HCT116 (cell line): ENCODE measurements at regions not wholly inside any gene's neighbourhood (a gene's known extent, or its start where the extent isn't known, plus 50 kb on each side); places are given as distances from the start of the nearest gene placed in this dataset.

Experiments
- ATAC-seq: fragments of 200-7000 bp; cut with Tn5 transposase; 2 replicates; pipeline ENCODE4 v1.9.1; 2020; ENCODE audit warnings: mild to moderate bottlenecking, moderate library complexity
- BruUV-seq: library from RNA; stranded (reverse); fragments of 400-500 nt; replicated peaks from 2 replicates; lab custom pipeline; 2021; lab: Mats Ljungman, UMichigan
- CTCF ChIA-PET: fragments of 300-600 bp; sonication (Branson Sonifier 250); formaldehyde crosslinking; loops from one replicate; lab custom pipeline; 2021; ENCODE audit warnings: antibody characterized with exemption; lab: Charles Lee
- POLR2A ChIA-PET: fragments of 300-600, 350-600 bp; sonication (Branson Sonifier 250); formaldehyde crosslinking; loops from one replicate; lab custom pipeline; 2021; ENCODE audit warnings: antibody characterized with exemption; lab: Charles Lee
- RAD21 ChIA-PET, 2 experiments: fragments of 300-600 bp; sonication (Branson Sonifier 250); formaldehyde crosslinking; loops; one replicate each; lab custom pipeline; 2023; ENCODE audit warnings: low total read pairs in 2 of 2; ENCODE audit not compliant: uncharacterized antibody in 2 of 2, unreplicated experiment in 2 of 2, low non-redundant PET in 1 of 2; lab: Charles Lee
- DNase-seq: peaks from one replicate; pipeline ENCODE4 v3.0.0-alpha.2; 2010; ENCODE audit warnings: low read depth, low spot score
- H2AFZ ChIP-seq: fragments of 200-600 bp; shearing (Covaris generic), sonication (generic); 2 replicates; pipeline ENCODE4 v1.6.1; 2017; ENCODE audit warnings: low read depth, mixed run types, mixed read lengths, antibody characterized with exemption, low read length; ENCODE audit not compliant: poor library complexity, severe bottlenecking
- H3K27ac ChIP-seq: 2 replicates; pipeline ENCODE4 v1.5.1; 2012; ENCODE audit warnings: low read depth, low read length
- H3K27me3 ChIP-seq: fragments of 200-600 bp; sonication (generic); 2 replicates; pipeline ENCODE4 v1.6.1; 2016; ENCODE audit warnings: mixed run types, low read length, mixed read lengths; ENCODE audit not compliant: insufficient read depth
- H3K36me3 ChIP-seq, 2 experiments: fragments of 200-500 bp in 1 of 2; fragments of 200-600 bp in 1 of 2; sonication (Bioruptor generic) in 1 of 2; sonication (generic) in 1 of 2; 2 replicates each; pipeline versions ENCODE4 v1.5.1 to v1.6.1; 2014 to 2016; ENCODE audit warnings: low read length in 2 of 2, inconsistent platforms in 1 of 2, mixed read lengths in 1 of 2, mixed run types in 1 of 2; ENCODE audit not compliant: insufficient read depth in 2 of 2, control insufficient read depth in 1 of 2
- H3K4me1 ChIP-seq, 2 experiments: fragments of 200-600 bp in 1 of 2; sonication (generic) in 1 of 2; 2 replicates each; pipeline versions ENCODE4 v1.5.1 to v1.6.1; 2012 to 2017; ENCODE audit warnings: low read length in 2 of 2, inconsistent platforms in 1 of 2, mild to moderate bottlenecking in 1 of 2, mixed read lengths in 1 of 2, mixed run types in 1 of 2, moderate library complexity in 1 of 2; ENCODE audit not compliant: insufficient read depth in 2 of 2, control insufficient read depth in 1 of 2
- H3K4me2 ChIP-seq: fragments of 200-600 bp; sonication (generic); 2 replicates; pipeline ENCODE4 v1.6.1; 2017; ENCODE audit warnings: mixed run types, low read length, mixed read lengths
- H3K4me3 ChIP-seq, 2 experiments: fragments of 200-600 bp in 1 of 2; sonication (generic) in 1 of 2; replicated peaks in 1 of 2; 2 replicates each; pipeline ENCODE4 v1.5.1; 2011 to 2016; ENCODE audit warnings: low read length in 2 of 2, control low read depth in 1 of 2, low read depth in 1 of 2, mild to moderate bottlenecking in 1 of 2, mixed read lengths in 1 of 2, mixed run types in 1 of 2
- H3K79me2 ChIP-seq: fragments of 200-600 bp; sonication (generic); 2 replicates; pipeline ENCODE4 v1.6.1; 2017; ENCODE audit warnings: mild to moderate bottlenecking, mixed run types, low read length, moderate library complexity, mixed read lengths; ENCODE audit not compliant: insufficient read depth
- H3K9ac ChIP-seq: fragments of 200-600 bp; sonication (generic); 2 replicates; pipeline ENCODE4 v1.6.1; 2016; ENCODE audit warnings: low read length, mixed read lengths
- H3K9me2 ChIP-seq: fragments of 200-600 bp; sonication (generic), shearing (Covaris generic); 2 replicates; pipeline ENCODE4 v1.6.1; 2017; ENCODE audit warnings: mixed run types, mild to moderate bottlenecking, moderate library complexity; ENCODE audit not compliant: insufficient read depth
- H3K9me3 ChIP-seq, 2 experiments: fragments of 200-500 bp in 1 of 2; fragments of 200-600 bp in 1 of 2; sonication (Bioruptor generic) in 1 of 2; sonication (generic) in 1 of 2; 2 replicates each; pipeline ENCODE4 v1.6.1; 2014 to 2017; ENCODE audit warnings: low read length in 2 of 2, mixed read lengths in 2 of 2, inconsistent platforms in 1 of 2, low read depth in 1 of 2, mild to moderate bottlenecking in 1 of 2, mixed run types in 1 of 2, moderate library complexity in 1 of 2; ENCODE audit not compliant: control insufficient read depth in 1 of 2, insufficient read depth in 1 of 2
- H4K20me1 ChIP-seq: fragments of 200-600 bp; sonication (generic), shearing (Covaris generic); 2 replicates; pipeline ENCODE4 v1.6.1; 2017; ENCODE audit warnings: mixed run types, mild to moderate bottlenecking, moderate library complexity; ENCODE audit not compliant: insufficient read depth
- FOSL1 ChIP-seq: IDR thresholded peaks from 2 replicates; pipeline ENCODE4 v1.6.1; 2012; ENCODE audit warnings: low read depth
- MAX ChIP-seq: IDR thresholded peaks from 2 replicates; pipeline ENCODE4 v1.6.1; 2012
- POLR2A ChIP-seq: IDR thresholded peaks from 2 replicates; pipeline ENCODE4 v1.7.0; 2011; ENCODE audit warnings: borderline replicate concordance; ENCODE audit not compliant: insufficient read depth, insufficient read length; ENCODE audit errors: extremely low read depth
- POLR2AphosphoS5 ChIP-seq: IDR thresholded peaks from 2 replicates; pipeline ENCODE4 v1.6.1; 2011; ENCODE audit warnings: mild to moderate bottlenecking, low read depth, low read length, moderate library complexity
- REST ChIP-seq: IDR thresholded peaks from 2 replicates; pipeline ENCODE4 v1.6.1; 2012; ENCODE audit warnings: low read depth
- SIN3A ChIP-seq: IDR thresholded peaks from 2 replicates; pipeline ENCODE4 v1.6.1; 2012; ENCODE audit warnings: low read depth
- TCF7L2 ChIP-seq: IDR thresholded peaks from 2 replicates; pipeline ENCODE4 v1.7.0; 2011; ENCODE audit warnings: borderline replicate concordance, inconsistent platforms; ENCODE audit not compliant: insufficient read depth, insufficient read length; ENCODE audit errors: extremely low read depth
- ZFX ChIP-seq: fragments of 450-650 bp; IDR thresholded peaks from 2 replicates; pipeline ENCODE4 v1.6.1; 2017
- intact Hi-C: fragments of 100-400 bp; cut with micrococcal nuclease; formaldehyde crosslinking; loops from 2 replicates; pipeline ENCODE4 v1.10.0; 2022

- intact Hi-C loops = no loop called here
- CTCF ChIA-PET = no interaction called here
- DNase-seq (no peak), ATAC-seq (no peak)
- POLR2A ChIA-PET = no interaction called here
- Histone ChIP-seq H3K9me3 (no peaks in the 10 kb centered on the region), H4K20me1 (no peaks in the 10 kb centered on the region), H3K4me2 (no peak overlapping the region), H3K4me3 (no peak overlapping the region), H3K79me2 (no peaks in the 10 kb centered on the region), H3K27ac (no peak overlapping the region), H3K9me2 (no peaks in the 10 kb centered on the region), H3K27me3 (no peaks in the 10 kb centered on the region), H3K4me1 (peaks cover 0 to 5% of the 10 kb centered on the region in 2 experiments; a peak in 1 of 4 replicates), H3K36me3 (no peaks in the 10 kb centered on the region), H2AFZ (no peak overlapping the region), H3K9ac (no peak overlapping the region)
- TF ChIP-seq POLR2AphosphoS5 = no peak
- no peak for TF ChIP-seq FOSL1
- TF ChIP-seq REST = no peak
- no peak for TF ChIP-seq POLR2A
- TF ChIP-seq SIN3A = no peak
- no peak for TF ChIP-seq MAX
- no peak for TF ChIP-seq ZFX
- no peak for TF ChIP-seq TCF7L2
- no TSS peak for BruUV-seq
- RAD21 ChIA-PET = no interaction called here
Observed at GRCh38 chr10:121659236-121659635, 61.0 kb upstream of the FGFR2 start.
